NCI-H187 (cell line): ENCODE measurements at regions not wholly inside any gene's neighbourhood (a gene's known extent, or its start where the extent isn't known, plus 50 kb on each side); places are given as distances from the start of the nearest gene placed in this dataset.
"Not testable (repeated sequence)": the region's sequence is repeated elsewhere in the genome, so short reads cannot be mapped to it uniquely, and the experiment has no call there.

Source experiments
- DNase-seq, 2 experiments: peaks; one replicate each; lab custom pipeline; 2025; lab: John Stamatoyannopoulos, UW

- no peak for DNase-seq
Observed at GRCh38 chr6:48401016-48401415, 290.0 kb upstream of the PTCHD4 start.

- DNase-seq = no peak
Observed at GRCh38 chr6:48397887-48398286, 286.9 kb upstream of the PTCHD4 start.

GRCh38 chr6:48389146-48390043 lies 278.4 kb upstream of the PTCHD4 start:
- DNase-seq = no peak

GRCh38 chr6:48388044-48388443 lies 277.0 kb upstream of the PTCHD4 start:
- DNase-seq = no peak

GRCh38 chr6:48378884-48379407 lies 267.9 kb upstream of the PTCHD4 start:
- DNase-seq = no peak

- DNase-seq = no peak
Observed at GRCh38 chr6:48377115-48377514, 266.1 kb upstream of the PTCHD4 start.

- DNase-seq = not testable (repeated sequence)
Observed at GRCh38 chr6:48371226-48371625, 260.2 kb upstream of the PTCHD4 start.

- no peak for DNase-seq
Observed at GRCh38 chr6:48369100-48369499, 258.1 kb upstream of the PTCHD4 start.

- no peak for DNase-seq
Observed at GRCh38 chr6:48325701-48326100, 214.7 kb upstream of the PTCHD4 start.

GRCh38 chr6:48318670-48319069 lies 207.7 kb upstream of the PTCHD4 start:
- no peak for DNase-seq

GRCh38 chr6:48315915-48316314 lies 204.9 kb upstream of the PTCHD4 start:
- DNase-seq = no peak

- no peak for DNase-seq
Observed at GRCh38 chr6:48315051-48315719, 204.2 kb upstream of the PTCHD4 start.

GRCh38 chr6:48311301-48311700 lies 200.3 kb upstream of the PTCHD4 start:
- no peak for DNase-seq

- no peak for DNase-seq
Observed at GRCh38 chr6:48307573-48307972, 196.6 kb upstream of the PTCHD4 start.

GRCh38 chr6:48290595-48290994 lies 179.6 kb upstream of the PTCHD4 start:
- DNase-seq = no peak

- no peak for DNase-seq
Observed at GRCh38 chr6:48289841-48290240, 178.8 kb upstream of the PTCHD4 start.

GRCh38 chr6:48281217-48281616 lies 170.2 kb upstream of the PTCHD4 start:
- DNase-seq = no peak

- no peak for DNase-seq
Observed at GRCh38 chr6:48280035-48280620, 169.1 kb upstream of the PTCHD4 start.

- no peak for DNase-seq
Observed at GRCh38 chr6:48278261-48278660, 167.3 kb upstream of the PTCHD4 start.

- no peak for DNase-seq
Observed at GRCh38 chr6:48272518-48272917, 161.5 kb upstream of the PTCHD4 start.

- no peak for DNase-seq
Observed at GRCh38 chr6:48255094-48255493, 144.1 kb upstream of the PTCHD4 start.

- DNase-seq = no peak
Observed at GRCh38 chr6:48249071-48249470, 138.1 kb upstream of the PTCHD4 start.

- no peak for DNase-seq
Observed at GRCh38 chr6:48243071-48243470, 132.1 kb upstream of the PTCHD4 start.
